K562 (cell line): ENCODE measurements at regions not wholly inside any gene's neighbourhood (a gene's known extent, or its start where the extent isn't known, plus 50 kb on each side); places are given as distances from the start of the nearest gene placed in this dataset.

ENCODE experiments used
- ATAC-seq: fragments of 200-7000 bp; cut with Tn5 transposase; 3 replicates; pipeline ENCODE4 v1.9.1; 2020; ENCODE audit warnings: moderate library complexity
- BruUV-seq: library from RNA; stranded (reverse); fragments of 400-500 nt; replicated peaks from 2 replicates; lab custom pipeline; 2021; lab: Mats Ljungman, UMichigan
- CTCF ChIA-PET: fragments of 300-600 bp; formaldehyde crosslinking; extraction: SDS; loops from one replicate; lab custom pipeline; 2021; ENCODE audit warnings: low intra/inter-chr PET ratio; lab: Yijun Ruan, JAX
- POLR2A ChIA-PET: fragments of 300-600, 350-650 bp; sonication (Branson Sonifier 250); formaldehyde crosslinking; extraction: SDS; loops from one replicate; lab custom pipeline; 2021; ENCODE audit warnings: antibody characterized with exemption, inconsistent platforms; lab: Yijun Ruan, JAX
- DNase-seq, 4 experiments: peaks; one replicate each; pipeline versions ENCODE4 v3.0.0 to v3.0.0-alpha.2; 2011 to 2018; ENCODE audit warnings: low spot score in 3 of 4, mixed read lengths in 3 of 4; ENCODE audit errors: extremely low read depth in 1 of 4
- FAIRE-seq: peaks from 2 replicates; lab custom pipeline; 2011; peaks lifted over from hg19 to GRCh38; lab: Jason Lieb, UNC
- H2AFZ ChIP-seq: 2 replicates; pipeline ENCODE4 v1.6.0; 2011; ENCODE audit warnings: low read depth, low read length, control low read depth, inconsistent platforms
- H3K27ac ChIP-seq: fragments of 200-600 bp; 3 replicates; pipeline ENCODE4 v1.8.0; 2011; ENCODE audit warnings: low read depth, mild to moderate bottlenecking, control low read depth, inconsistent platforms, low read length, moderate library complexity, mixed read lengths; ENCODE audit errors: extremely low read depth
- H3K27me3 ChIP-seq, 2 experiments: fragments of 300-600 bp in 1 of 2; 2 replicates in 1 of 2; 3 replicates in 1 of 2; pipeline versions ENCODE4 v1.6.0 to v1.8.0; 2011; ENCODE audit warnings: inconsistent platforms in 2 of 2, low read length in 2 of 2, mild to moderate bottlenecking in 1 of 2, mixed read lengths in 1 of 2, moderate library complexity in 1 of 2; ENCODE audit not compliant: control insufficient read depth in 2 of 2, insufficient read depth in 2 of 2
- H3K36me3 ChIP-seq: fragments of 300-600 bp; 3 replicates; pipeline ENCODE4 v1.8.0; 2011; ENCODE audit warnings: mild to moderate bottlenecking, low read length, inconsistent platforms; ENCODE audit not compliant: control insufficient read depth, insufficient read depth
- H3K4me1 ChIP-seq, 2 experiments: fragments of 200-600 bp in 1 of 2; replicated peaks in 1 of 2; 2 replicates in 1 of 2; 3 replicates in 1 of 2; pipeline versions ENCODE4 v1.5.1 to v1.8.0; 2011; ENCODE audit warnings: inconsistent platforms in 2 of 2, low read length in 2 of 2, mild to moderate bottlenecking in 1 of 2, mixed read lengths in 1 of 2, moderate library complexity in 1 of 2; ENCODE audit not compliant: control insufficient read depth in 2 of 2, insufficient read depth in 2 of 2
- H3K4me2 ChIP-seq: 2 replicates; pipeline ENCODE4 v1.6.1; 2011; ENCODE audit warnings: low read length, control low read depth, inconsistent platforms, mixed read lengths; ENCODE audit not compliant: insufficient read depth
- H3K4me3 ChIP-seq: fragments of 200-600 bp; sonication (generic), shearing (Covaris generic); 2 replicates; pipeline ENCODE4 v1.5.1; 2016; ENCODE audit warnings: control low read depth, inconsistent platforms
- H3K79me2 ChIP-seq: fragments of 200-600 bp; 3 replicates; pipeline ENCODE4 v1.8.0; 2011; ENCODE audit warnings: low read length, inconsistent platforms; ENCODE audit not compliant: control insufficient read depth, insufficient read depth
- H3K9ac ChIP-seq, 2 experiments: 2 replicates each; pipeline versions ENCODE4 v1.6.0 to v1.6.1; 2011; ENCODE audit warnings: low read depth in 2 of 2, low read length in 2 of 2, control low read depth in 1 of 2, inconsistent platforms in 1 of 2, mild to moderate bottlenecking in 1 of 2, mixed read lengths in 1 of 2; ENCODE audit not compliant: insufficient read depth in 1 of 2
- H3K9me1 ChIP-seq: one replicate; pipeline ENCODE4 v1.6.0; 2011; ENCODE audit warnings: inconsistent platforms, mild to moderate bottlenecking, low read length, moderate library complexity; ENCODE audit not compliant: control insufficient read depth, insufficient read depth
- H3K9me3 ChIP-seq: replicated peaks from 2 replicates; pipeline ENCODE4 v1.5.1; 2011; ENCODE audit warnings: low read depth, low read length, inconsistent platforms; ENCODE audit not compliant: control insufficient read depth, insufficient read depth
- H4K20me1 ChIP-seq: replicated peaks from 2 replicates; pipeline ENCODE4 v1.6.1; 2011; ENCODE audit warnings: low read length, inconsistent platforms, mixed read lengths; ENCODE audit not compliant: control insufficient read depth, insufficient read depth
- EWSR1 ChIP-seq: fragments of 450-650 bp; IDR thresholded peaks from 2 replicates; pipeline ENCODE4 v1.6.1; 2018; ENCODE audit warnings: borderline replicate concordance, mild to moderate bottlenecking, low read depth, moderate library complexity; ENCODE audit not compliant: partially characterized antibody
- FOXK2 ChIP-seq, 2 experiments: fragments of 450-650 bp; IDR thresholded peaks in 1 of 2; conservative IDR thresholded peaks in 1 of 2; 2 replicates each; pipeline ENCODE4 v1.6.1; 2016; ENCODE audit warnings: low read depth in 2 of 2, mild to moderate bottlenecking in 1 of 2
- HCFC1 ChIP-seq: IDR thresholded peaks from 2 replicates; pipeline ENCODE4 v1.6.1; 2012; ENCODE audit warnings: low read depth, low read length, improper control_type of control experiment
- HNRNPUL1 ChIP-seq: fragments of 200-400 bp; formaldehyde crosslinking; IDR thresholded peaks from 2 replicates; pipeline ENCODE4 v1.6.1; 2017; ENCODE audit warnings: low read length
- MIER1 ChIP-seq: fragments of 450-650 bp; IDR thresholded peaks from 2 replicates; pipeline ENCODE4 v1.6.1; 2016; ENCODE audit warnings: antibody characterized with exemption, mild to moderate bottlenecking, low read depth
- NFATC3 ChIP-seq: fragments of 450-650 bp; IDR thresholded peaks from 2 replicates; pipeline ENCODE4 v1.6.1; 2017; ENCODE audit warnings: mild to moderate bottlenecking
- POLR2H ChIP-seq: IDR thresholded peaks from 2 replicates; pipeline ENCODE4 v1.6.1; 2016; ENCODE audit warnings: missing genetic modification characterization, low read depth, mild to moderate bottlenecking, control low read depth, missing compliant biosample characterization, moderate library complexity
- PTBP1 ChIP-seq: fragments of 200-400 bp; formaldehyde crosslinking; IDR thresholded peaks from 2 replicates; pipeline ENCODE4 v1.6.1; 2017; ENCODE audit warnings: low read depth, low read length
- PYGO2 ChIP-seq: fragments of 450-650 bp; IDR thresholded peaks from 2 replicates; pipeline ENCODE4 v1.6.1; 2016; ENCODE audit warnings: mild to moderate bottlenecking, missing genetic modification characterization, moderate library complexity, missing compliant biosample characterization
- ZBTB17 ChIP-seq: fragments of 450-650 bp; formaldehyde crosslinking; IDR thresholded peaks from 2 replicates; pipeline ENCODE4 v1.4.0; 2020; ENCODE audit warnings: mild to moderate bottlenecking
- ZNF274 ChIP-seq: IDR thresholded peaks from 2 replicates; pipeline ENCODE4 v1.6.1; 2011; ENCODE audit warnings: low read depth, mild to moderate bottlenecking, low read length, moderate library complexity, borderline replicate concordance
- ZNF668 ChIP-seq: fragments of 250-450 bp; sonication (Bioruptor Pico); IDR thresholded peaks from 2 replicates; pipeline ENCODE4 v1.8.0; 2022; ENCODE audit warnings: mild to moderate bottlenecking, inconsistent platforms
- ZNF76 ChIP-seq: fragments of 250-450 bp; sonication (Bioruptor Pico); IDR thresholded peaks from 2 replicates; pipeline ENCODE4 v1.4.0; 2020; ENCODE audit warnings: mild to moderate bottlenecking, moderate library complexity, borderline replicate concordance
- ZSCAN29 ChIP-seq: fragments of 450-650 bp; IDR thresholded peaks from 2 replicates; pipeline ENCODE4 v1.6.1; 2017
- WGBS: fragments of 100-300 bp; shearing (Covaris generic); methylation state at CpG from one replicate; pipeline ENCODE4 v1.1.6; 2016; ENCODE audit warnings: low coverage, mixed read lengths; ENCODE audit not compliant: insufficient coverage; ENCODE audit errors: missing lambda C conversion rate; 5-methylcytosine and 5-hydroxymethylcytosine counted together
- in situ Hi-C: fragments of 300-500 bp; cut with MboI; formaldehyde crosslinking; loops from 4 replicates; pipeline ENCODE4 v1.15.0; 2018; ENCODE audit warnings: inconsistent platforms, mixed read lengths
- intact Hi-C: fragments of 100-400 bp; cut with micrococcal nuclease; formaldehyde crosslinking; loops from 2 replicates; pipeline ENCODE4 v1.14.2; 2022
- TF ChIP-seq, protein P1 (sequence below): fragments of 450-650 bp; IDR thresholded peaks from 2 replicates; pipeline ENCODE4 v1.6.1; 2018; ENCODE audit not compliant: partially characterized antibody
- TF ChIP-seq, protein P2 (sequence below): fragments of 250-450 bp; sonication (Bioruptor Pico); IDR thresholded peaks from 2 replicates; pipeline ENCODE4 v1.9.0; 2021; ENCODE audit warnings: mild to moderate bottlenecking, inconsistent platforms
- TF ChIP-seq, protein P3 (sequence below): fragments of 450-650 bp; IDR thresholded peaks from 2 replicates; pipeline ENCODE4 v1.7.0; 2016; ENCODE audit warnings: borderline replicate concordance

DNA sequence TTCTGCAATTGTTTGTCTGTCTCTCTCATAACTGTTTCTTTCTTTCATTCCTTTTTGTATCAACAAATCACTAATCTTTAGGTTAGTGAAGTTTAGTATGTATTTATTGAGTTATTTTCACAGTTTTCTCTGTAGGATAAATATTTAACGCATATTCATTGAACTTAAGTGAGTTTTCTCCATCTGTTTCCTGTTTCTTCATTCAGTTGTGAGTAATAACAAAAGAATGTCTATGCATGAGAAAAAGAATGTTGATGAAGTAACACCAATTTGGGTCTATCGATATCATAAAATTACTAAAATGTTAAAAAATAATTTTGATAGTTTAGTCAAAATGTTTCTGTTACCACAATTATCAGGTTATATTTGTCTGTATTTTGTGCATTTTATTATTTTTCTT lies 948.0 kb downstream of the DSC3 start:
- FAIRE-seq, result no peak
- no peaks in the 10 kb centered on the region for H3K79me2 ChIP-seq
- no peaks in the 10 kb centered on the region for H3K9me3 ChIP-seq
- in situ Hi-C loops (no loop called here), intact Hi-C loops (no loop called here)
- H3K27me3 ChIP-seq, result no peaks in the 10 kb centered on the region
- H3K9me1 ChIP-seq, result no peaks in the 10 kb centered on the region
- ATAC-seq, result no peak
- no peak overlapping the region for H3K9ac ChIP-seq
- CTCF ChIA-PET, result interaction anchor here (0.6 kb wide), 1 partner anchor 14 kb away, joined by 5 read pairs; no protein-coding TSS in a partner anchor
- no TSS peak for BruUV-seq
- DNase-seq, result no peak
- no peak overlapping the region for H3K4me2 ChIP-seq
- H2AFZ ChIP-seq, result no peak overlapping the region
- POLR2A ChIA-PET, result no interaction called here
- no peaks in the 10 kb centered on the region for H3K36me3 ChIP-seq
- H4K20me1 ChIP-seq, result no peaks in the 10 kb centered on the region
- H3K27ac ChIP-seq, result no peak overlapping the region
- no peaks in the 10 kb centered on the region for H3K4me1 ChIP-seq
- 0% methylated on average over 2 of the region's 2 CpGs for WGBS
- H3K4me3 ChIP-seq, result no peak overlapping the region
- TF ChIP-seq HNRNPUL1 (no peak), ZNF274 (no peak), POLR2H (tag) (no peak), HCFC1 (no peak), ZNF76 (CRISPR knock-in tag) (no peak), ZSCAN29 (no peak), ZNF668 (no peak), PYGO2 (tag) (no peak), MIER1 (no peak), FOXK2 (conservative IDR thresholded peaks at IDR 0.05 in 1 of 2, IDR thresholded peaks at IDR 0.05 in 1 of 2; ENCODE audit: low read depth in 2 of 2) (no peak), PTBP1 (no peak), NFATC3 (no peak), EWSR1 (no peak), ZBTB17 (no peak)
- TF ChIP-seq, protein P1, sequence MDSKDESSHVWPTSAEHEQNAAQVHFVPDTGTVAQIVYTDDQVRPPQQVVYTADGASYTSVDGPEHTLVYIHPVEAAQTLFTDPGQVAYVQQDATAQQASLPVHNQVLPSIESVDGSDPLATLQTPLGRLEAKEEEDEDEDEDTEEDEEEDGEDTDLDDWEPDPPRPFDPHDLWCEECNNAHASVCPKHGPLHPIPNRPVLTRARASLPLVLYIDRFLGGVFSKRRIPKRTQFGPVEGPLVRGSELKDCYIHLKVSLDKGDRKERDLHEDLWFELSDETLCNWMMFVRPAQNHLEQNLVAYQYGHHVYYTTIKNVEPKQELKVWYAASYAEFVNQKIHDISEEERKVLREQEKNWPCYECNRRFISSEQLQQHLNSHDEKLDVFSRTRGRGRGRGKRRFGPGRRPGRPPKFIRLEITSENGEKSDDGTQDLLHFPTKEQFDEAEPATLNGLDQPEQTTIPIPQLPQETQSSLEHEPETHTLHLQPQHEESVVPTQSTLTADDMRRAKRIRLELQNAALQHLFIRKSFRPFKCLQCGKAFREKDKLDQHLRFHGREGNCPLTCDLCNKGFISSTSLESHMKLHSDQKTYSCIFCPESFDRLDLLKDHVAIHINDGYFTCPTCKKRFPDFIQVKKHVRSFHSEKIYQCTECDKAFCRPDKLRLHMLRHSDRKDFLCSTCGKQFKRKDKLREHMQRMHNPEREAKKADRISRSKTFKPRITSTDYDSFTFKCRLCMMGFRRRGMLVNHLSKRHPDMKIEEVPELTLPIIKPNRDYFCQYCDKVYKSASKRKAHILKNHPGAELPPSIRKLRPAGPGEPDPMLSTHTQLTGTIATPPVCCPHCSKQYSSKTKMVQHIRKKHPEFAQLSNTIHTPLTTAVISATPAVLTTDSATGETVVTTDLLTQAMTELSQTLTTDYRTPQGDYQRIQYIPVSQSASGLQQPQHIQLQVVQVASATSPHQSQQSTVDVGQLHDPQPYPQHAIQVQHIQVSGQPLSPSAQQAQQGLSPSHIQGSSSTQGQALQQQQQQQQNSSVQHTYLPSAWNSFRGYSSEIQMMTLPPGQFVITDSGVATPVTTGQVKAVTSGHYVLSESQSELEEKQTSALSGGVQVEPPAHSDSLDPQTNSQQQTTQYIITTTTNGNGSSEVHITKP, result no peak
- TF ChIP-seq, protein P2, sequence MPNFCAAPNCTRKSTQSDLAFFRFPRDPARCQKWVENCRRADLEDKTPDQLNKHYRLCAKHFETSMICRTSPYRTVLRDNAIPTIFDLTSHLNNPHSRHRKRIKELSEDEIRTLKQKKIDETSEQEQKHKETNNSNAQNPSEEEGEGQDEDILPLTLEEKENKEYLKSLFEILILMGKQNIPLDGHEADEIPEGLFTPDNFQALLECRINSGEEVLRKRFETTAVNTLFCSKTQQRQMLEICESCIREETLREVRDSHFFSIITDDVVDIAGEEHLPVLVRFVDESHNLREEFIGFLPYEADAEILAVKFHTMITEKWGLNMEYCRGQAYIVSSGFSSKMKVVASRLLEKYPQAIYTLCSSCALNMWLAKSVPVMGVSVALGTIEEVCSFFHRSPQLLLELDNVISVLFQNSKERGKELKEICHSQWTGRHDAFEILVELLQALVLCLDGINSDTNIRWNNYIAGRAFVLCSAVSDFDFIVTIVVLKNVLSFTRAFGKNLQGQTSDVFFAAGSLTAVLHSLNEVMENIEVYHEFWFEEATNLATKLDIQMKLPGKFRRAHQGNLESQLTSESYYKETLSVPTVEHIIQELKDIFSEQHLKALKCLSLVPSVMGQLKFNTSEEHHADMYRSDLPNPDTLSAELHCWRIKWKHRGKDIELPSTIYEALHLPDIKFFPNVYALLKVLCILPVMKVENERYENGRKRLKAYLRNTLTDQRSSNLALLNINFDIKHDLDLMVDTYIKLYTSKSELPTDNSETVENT, result no peak
- TF ChIP-seq, protein P3, sequence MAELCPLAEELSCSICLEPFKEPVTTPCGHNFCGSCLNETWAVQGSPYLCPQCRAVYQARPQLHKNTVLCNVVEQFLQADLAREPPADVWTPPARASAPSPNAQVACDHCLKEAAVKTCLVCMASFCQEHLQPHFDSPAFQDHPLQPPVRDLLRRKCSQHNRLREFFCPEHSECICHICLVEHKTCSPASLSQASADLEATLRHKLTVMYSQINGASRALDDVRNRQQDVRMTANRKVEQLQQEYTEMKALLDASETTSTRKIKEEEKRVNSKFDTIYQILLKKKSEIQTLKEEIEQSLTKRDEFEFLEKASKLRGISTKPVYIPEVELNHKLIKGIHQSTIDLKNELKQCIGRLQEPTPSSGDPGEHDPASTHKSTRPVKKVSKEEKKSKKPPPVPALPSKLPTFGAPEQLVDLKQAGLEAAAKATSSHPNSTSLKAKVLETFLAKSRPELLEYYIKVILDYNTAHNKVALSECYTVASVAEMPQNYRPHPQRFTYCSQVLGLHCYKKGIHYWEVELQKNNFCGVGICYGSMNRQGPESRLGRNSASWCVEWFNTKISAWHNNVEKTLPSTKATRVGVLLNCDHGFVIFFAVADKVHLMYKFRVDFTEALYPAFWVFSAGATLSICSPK, result no peak
